ENCODE measurements at regions not wholly inside any gene's neighbourhood (a gene's known extent, or its start where the extent isn't known, plus 50 kb on each side); places are given as distances from the start of the nearest gene placed in this dataset.
"Not testable (repeated sequence)": the region's sequence is repeated elsewhere in the genome, so short reads cannot be mapped to it uniquely, and the experiment has no call there.

GRCh38 chrX:16347968-16348670, 180.8 kb downstream of the MAGEB17 start:
- DNase-seq (ENCODE audit: low read depth): no peak
- H3K4me3 ChIP-seq (ENCODE audit: low read depth, low read length): no peak overlapping the region
- TF ChIP-seq CTCF (conservative IDR thresholded peaks at IDR 0.05; ENCODE audit: low read depth, low read length): no peak

GRCh38 chrX:16357902-16358301, 190.6 kb downstream of the MAGEB17 start:
- no peak for DNase-seq (ENCODE audit: low read depth)
- no peak for TF ChIP-seq CTCF (conservative IDR thresholded peaks at IDR 0.05; ENCODE audit: low read depth, low read length)
- H3K4me3 ChIP-seq (ENCODE audit: low read depth, low read length): no peak overlapping the region

- not testable (repeated sequence) for H3K4me3 ChIP-seq (ENCODE audit: low read depth, low read length)
Measured at GRCh38 chrX:16360056-16360455, 192.8 kb downstream of the MAGEB17 start.

GRCh38 chrX:16368696-16369095, 201.4 kb downstream of the MAGEB17 start:
- H3K4me3 ChIP-seq (ENCODE audit: low read depth, low read length): no peak overlapping the region
- TF ChIP-seq CTCF (conservative IDR thresholded peaks at IDR 0.05; ENCODE audit: low read depth, low read length): no peak
- no peak for DNase-seq (ENCODE audit: low read depth)

More at GRCh38 chrX:16360056-16360455, 192.8 kb downstream of the MAGEB17 start:
- DNase-seq (ENCODE audit: low read depth): not testable (repeated sequence)

GRCh38 chrX:16376056-16376455, 208.8 kb downstream of the MAGEB17 start:
- no peak for TF ChIP-seq CTCF (conservative IDR thresholded peaks at IDR 0.05; ENCODE audit: low read depth, low read length)
- no peak for DNase-seq (ENCODE audit: low read depth)
- no peak overlapping the region for H3K4me3 ChIP-seq (ENCODE audit: low read depth, low read length)

- no peak overlapping the region for H3K4me3 ChIP-seq (ENCODE audit: low read depth, low read length)
- no peak for DNase-seq (ENCODE audit: low read depth)
- TF ChIP-seq CTCF (conservative IDR thresholded peaks at IDR 0.05; ENCODE audit: low read depth, low read length): no peak
Measured at GRCh38 chrX:16386126-16386525, 218.8 kb downstream of the MAGEB17 start.

GRCh38 chrX:16392597-16392996, 225.3 kb downstream of the MAGEB17 start:
- TF ChIP-seq CTCF (conservative IDR thresholded peaks at IDR 0.05; ENCODE audit: low read depth, low read length): no peak
- DNase-seq (ENCODE audit: low read depth): no peak
- H3K4me3 ChIP-seq (ENCODE audit: low read depth, low read length): no peak overlapping the region

Measured in epithelial cell of proximal tubule (primary cell).